ENCODE measurements at regions not wholly inside any gene's neighbourhood (a gene's known extent, or its start where the extent isn't known, plus 50 kb on each side); places are given as distances from the start of the nearest gene placed in this dataset.

DNA sequence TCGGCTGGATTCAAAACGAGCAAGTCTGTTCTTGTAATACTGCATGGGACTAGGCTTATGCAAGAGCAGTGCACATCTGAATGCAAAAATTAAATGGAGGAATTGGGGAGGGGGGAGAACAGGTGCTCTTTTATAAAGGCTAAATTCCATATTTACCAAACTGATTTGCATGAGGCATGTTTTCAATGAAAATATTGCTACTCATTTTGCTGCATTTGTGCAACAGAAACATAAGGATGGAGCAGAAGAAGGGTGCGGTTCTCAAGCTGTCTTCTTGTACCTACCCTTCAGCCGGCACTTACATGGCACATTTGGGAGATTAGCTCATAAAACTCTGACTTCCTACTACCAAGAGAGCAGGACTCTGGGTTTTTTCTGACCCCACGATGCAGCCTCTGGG lies 256.4 kb downstream of the CDCA7 start:
- TF ChIP-seq, protein P1, sequence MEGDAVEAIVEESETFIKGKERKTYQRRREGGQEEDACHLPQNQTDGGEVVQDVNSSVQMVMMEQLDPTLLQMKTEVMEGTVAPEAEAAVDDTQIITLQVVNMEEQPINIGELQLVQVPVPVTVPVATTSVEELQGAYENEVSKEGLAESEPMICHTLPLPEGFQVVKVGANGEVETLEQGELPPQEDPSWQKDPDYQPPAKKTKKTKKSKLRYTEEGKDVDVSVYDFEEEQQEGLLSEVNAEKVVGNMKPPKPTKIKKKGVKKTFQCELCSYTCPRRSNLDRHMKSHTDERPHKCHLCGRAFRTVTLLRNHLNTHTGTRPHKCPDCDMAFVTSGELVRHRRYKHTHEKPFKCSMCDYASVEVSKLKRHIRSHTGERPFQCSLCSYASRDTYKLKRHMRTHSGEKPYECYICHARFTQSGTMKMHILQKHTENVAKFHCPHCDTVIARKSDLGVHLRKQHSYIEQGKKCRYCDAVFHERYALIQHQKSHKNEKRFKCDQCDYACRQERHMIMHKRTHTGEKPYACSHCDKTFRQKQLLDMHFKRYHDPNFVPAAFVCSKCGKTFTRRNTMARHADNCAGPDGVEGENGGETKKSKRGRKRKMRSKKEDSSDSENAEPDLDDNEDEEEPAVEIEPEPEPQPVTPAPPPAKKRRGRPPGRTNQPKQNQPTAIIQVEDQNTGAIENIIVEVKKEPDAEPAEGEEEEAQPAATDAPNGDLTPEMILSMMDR (IDR thresholded peaks at IDR 0.05; ENCODE audit: borderline replicate concordance, extremely low read depth, low read length, poor library complexity, severe bottlenecking) = no peak
- TF ChIP-seq EZH2 (IDR thresholded peaks at IDR 0.05; ENCODE audit: borderline replicate concordance, low read depth, low read length, severe bottlenecking) = no peak

Data from DND-41 (cell line).